NCI-H128 (cell line): ENCODE measurements at regions not wholly inside any gene's neighbourhood (a gene's known extent, or its start where the extent isn't known, plus 50 kb on each side); places are given as distances from the start of the nearest gene placed in this dataset.

ENCODE experiments used
- DNase-seq: peaks from one replicate; lab custom pipeline; 2025; ENCODE audit not compliant: unreplicated experiment; lab: John Stamatoyannopoulos, UW

DNA sequence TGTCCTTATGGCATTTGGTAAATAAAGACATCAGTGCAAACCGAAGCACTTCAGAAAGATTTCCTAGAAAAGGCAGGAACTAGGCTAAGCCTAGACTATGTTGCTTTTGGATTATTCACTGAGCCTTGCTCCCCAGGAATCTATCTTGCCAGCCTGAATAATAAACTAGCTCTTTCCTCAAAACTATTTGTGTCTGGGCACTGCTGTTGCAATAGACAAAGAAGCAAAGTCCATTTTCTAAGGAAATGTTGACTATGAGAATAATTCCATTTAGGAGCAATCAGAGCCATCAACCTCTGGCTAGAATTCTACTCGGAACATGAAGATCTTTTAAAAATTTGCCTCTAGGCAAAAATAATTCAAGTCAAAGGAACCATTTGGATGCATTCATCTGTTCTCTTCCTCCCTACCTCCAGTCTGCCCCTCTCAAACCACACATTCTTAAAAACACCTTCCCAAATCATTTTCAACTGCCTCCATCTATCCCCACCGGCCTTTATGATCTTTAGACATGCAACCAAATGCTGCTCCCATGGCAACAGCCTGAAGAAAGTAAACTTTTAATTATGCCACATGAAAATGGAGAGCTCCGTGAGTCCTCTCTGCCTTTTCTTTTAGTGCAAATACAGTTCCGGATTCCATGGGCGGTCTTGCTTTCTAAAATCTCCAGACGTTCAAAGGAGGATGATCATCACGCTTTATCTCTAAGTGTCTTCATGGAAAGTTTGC, 61.5 kb upstream of the FZD10 start:
- no peak for DNase-seq

DNA sequence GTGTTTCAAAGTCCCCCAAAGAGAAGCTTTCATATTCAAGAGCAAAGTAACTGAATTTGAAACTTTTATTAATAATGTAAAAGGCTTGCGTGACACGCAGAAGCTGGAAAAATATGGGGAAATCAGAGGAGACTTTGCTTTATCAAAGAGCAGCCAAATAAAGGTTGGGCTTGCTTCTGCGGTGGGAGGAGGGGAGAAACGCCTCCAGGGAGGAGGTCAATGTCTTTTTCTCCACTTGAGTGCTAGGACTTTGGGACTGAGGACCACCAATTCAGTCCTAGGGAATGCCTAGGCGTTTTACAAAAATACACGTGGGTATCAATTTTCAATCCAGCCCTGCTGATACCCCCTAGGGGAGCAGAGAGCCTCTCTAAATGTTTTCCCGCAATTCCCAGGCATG, 60.9 kb upstream of the FZD10 start:
- DNase-seq = no peak

DNA sequence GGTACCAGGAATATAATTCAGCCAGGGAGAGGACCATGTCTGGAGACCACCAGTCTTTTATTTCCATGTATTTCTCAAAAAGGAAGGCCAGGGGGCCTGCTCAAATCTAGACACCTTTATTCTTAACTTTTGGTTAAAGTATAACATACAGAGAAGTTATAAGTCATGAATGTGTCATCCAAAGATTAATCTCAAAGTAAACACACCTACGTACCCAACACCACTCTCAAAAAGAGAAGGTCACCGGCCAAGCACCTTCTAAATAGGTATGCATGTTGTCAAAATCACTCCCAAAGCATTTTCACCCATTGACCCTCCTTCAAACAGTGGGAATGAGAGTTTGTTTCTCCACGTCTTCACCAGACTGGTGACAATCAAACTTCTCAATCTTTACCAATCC, 60.0 kb upstream of the FZD10 start:
- DNase-seq = no peak

DNA sequence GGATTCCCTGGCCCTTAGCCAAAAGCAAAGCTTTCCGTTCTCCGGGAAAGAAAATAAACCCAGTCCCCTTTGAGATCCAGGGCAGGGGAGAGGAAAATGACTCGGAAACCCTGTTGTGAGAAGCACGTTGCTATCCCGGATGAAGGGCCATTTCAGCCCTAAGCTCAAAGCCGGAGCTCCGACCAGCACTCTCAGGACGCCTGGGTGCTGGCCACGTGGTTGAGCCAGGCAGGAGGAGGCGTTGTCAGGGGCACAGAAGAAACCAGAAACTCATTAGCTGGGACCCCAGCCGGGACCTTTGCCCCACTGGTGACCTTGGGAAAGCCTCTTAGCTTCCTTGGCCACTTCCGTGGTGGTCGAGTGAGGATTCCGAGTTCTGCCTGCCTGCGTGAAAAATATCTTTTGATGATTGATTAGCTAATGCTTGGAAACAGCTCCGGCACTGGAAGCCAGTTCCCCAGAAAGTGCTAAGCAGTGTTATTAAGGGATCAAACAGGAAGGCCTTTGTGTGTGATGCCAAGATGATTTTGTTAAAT, 57.6 kb upstream of the FZD10 start:
- DNase-seq = no peak

DNA sequence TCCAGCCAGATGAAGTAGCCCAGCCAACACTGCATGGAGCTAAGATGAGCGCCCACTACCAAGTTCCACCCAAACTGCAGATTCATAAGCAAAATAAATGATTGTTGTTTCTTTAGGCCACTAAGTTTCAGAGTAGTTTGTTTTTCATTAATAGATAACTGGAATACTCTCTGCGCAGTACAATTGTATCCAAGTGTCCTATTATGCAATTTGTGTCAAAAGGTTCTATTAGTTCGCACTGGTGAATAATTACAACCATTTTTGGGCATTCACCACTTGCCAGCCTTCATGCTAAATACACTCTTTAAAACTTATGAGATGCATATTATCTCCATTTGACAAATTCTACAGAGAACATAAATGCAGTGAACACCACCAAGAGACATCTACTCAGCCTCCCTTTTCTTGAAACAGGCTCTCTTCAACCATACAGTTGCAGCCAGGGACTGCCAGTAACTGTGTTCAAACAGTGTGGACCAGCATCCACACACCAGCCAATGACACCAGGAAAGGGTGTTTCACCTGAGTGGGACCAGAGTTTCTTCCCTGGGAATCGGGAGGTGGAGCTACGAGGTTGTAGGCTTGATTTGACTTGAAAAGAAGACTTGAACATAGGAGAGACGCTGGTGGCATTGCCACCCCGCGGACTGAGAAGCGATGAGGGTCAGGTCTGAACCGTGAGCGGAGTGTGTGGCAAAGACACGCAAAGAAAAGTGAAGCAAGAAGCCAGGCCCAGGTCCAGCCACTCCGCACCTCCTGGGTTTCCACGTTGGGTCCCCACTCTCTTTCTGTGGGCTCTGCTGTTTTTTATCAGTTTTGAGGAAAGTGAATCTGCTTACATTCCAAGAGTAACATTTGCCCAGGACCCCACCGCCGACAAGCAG, 53.0 kb upstream of the FZD10 start:
- no peak for DNase-seq

DNA sequence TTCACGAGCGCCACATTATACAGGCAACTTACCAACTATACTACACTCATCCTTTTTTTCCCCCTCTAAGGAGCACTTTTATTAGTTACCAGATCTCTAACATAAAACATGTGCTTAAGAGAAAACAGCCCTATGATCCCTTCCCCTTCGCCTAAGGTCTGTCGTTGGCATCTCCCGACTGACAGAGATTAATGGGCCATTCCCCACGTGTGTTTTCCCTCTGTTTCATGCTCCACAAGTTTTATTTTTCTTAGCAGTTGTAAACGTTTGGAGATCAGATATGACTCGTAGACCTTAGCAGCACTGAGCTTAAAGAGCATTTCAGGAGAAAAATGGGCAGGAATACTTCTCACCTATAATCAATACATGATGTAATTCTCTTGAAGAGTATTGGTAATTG, 51.4 kb upstream of the FZD10 start:
- DNase-seq = no peak

DNA sequence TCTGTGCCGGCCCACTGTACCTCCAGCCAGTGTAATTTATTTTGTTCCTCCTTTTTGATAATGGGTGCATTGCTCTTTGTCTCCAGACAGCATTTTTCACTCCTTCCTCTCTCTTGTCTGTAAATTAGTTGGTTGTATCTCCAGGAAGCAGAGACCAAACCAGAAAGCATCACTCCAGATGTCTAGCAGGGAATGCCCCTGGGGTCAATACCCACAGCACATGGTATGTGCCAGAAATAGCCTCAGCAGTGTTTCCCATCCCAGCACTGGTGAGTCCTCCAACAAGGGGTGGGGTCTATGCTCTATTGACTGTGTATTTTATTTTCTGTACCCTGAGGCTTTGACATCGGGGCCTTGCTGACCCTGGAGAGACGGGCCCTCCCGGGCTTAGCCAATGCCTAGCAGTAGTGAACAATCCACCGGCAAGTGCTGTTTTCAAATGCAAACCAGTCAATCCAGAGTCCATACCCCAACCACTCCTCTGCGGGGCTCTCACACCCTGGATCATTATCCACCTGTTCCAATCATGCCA, 50.2 kb upstream of the FZD10 start:
- DNase-seq = no peak
